MCF 10A (cell line): ENCODE measurements at regions not wholly inside any gene's neighbourhood (a gene's known extent, or its start where the extent isn't known, plus 50 kb on each side); places are given as distances from the start of the nearest gene placed in this dataset.

Experiments
- BruUV-seq: library from RNA; stranded (reverse); fragments of 400-500 nt; replicated peaks from 2 replicates; lab custom pipeline; 2021; lab: Mats Ljungman, UMichigan
- CTCF ChIA-PET: fragments of 300-600 bp; sonication (Branson Sonifier 250); formaldehyde crosslinking; extraction: SDS; loops from one replicate; lab custom pipeline; 2021; ENCODE audit warnings: antibody characterized with exemption, inconsistent platforms; lab: Yijun Ruan, JAX
- POLR2A ChIA-PET: fragments of 300-600, 350-650 bp; sonication (Branson Sonifier 250); formaldehyde crosslinking; extraction: SDS; loops from one replicate; lab custom pipeline; 2020; ENCODE audit warnings: antibody characterized with exemption, inconsistent platforms; lab: Yijun Ruan, JAX
- DNase-seq: peaks from one replicate; pipeline ENCODE4 v3.0.0-alpha.2; 2018; ENCODE audit not compliant: unreplicated experiment
- H3K27ac Mint-ChIP-seq: one replicate; pipeline ENCODE4 v1.8.0; 2022; ENCODE audit warnings: mild to moderate bottlenecking, low read depth, mixed read lengths; ENCODE audit not compliant: unreplicated experiment
- H3K27me3 Mint-ChIP-seq: one replicate; pipeline ENCODE4 v1.8.0; 2022; ENCODE audit warnings: mixed read lengths; ENCODE audit not compliant: insufficient read depth, unreplicated experiment
- H3K36me3 Mint-ChIP-seq: one replicate; pipeline ENCODE4 v1.8.0; 2022; ENCODE audit warnings: mild to moderate bottlenecking, moderate library complexity, mixed read lengths; ENCODE audit not compliant: insufficient read depth, unreplicated experiment
- H3K4me1 Mint-ChIP-seq: one replicate; pipeline ENCODE4 v1.8.0; 2022; ENCODE audit warnings: mixed read lengths; ENCODE audit not compliant: insufficient read depth, unreplicated experiment
- H3K4me3 Mint-ChIP-seq: one replicate; pipeline ENCODE4 v1.8.0; 2022; ENCODE audit warnings: mild to moderate bottlenecking, moderate library complexity, mixed read lengths; ENCODE audit not compliant: unreplicated experiment
- H3K9me3 Mint-ChIP-seq: one replicate; pipeline ENCODE4 v1.8.0; 2022; ENCODE audit warnings: mixed read lengths; ENCODE audit not compliant: unreplicated experiment
- intact Hi-C: fragments of 100-400 bp; cut with micrococcal nuclease; formaldehyde crosslinking; loops from 2 replicates; pipeline ENCODE4 v1.14.1; 2022
- TF ChIP-seq, protein P1 (sequence below): fragments of 200-600 bp; IDR thresholded peaks from one replicate; pipeline ENCODE4 v1.8.0; 2022; ENCODE audit warnings: antibody characterized with exemption, mild to moderate bottlenecking; ENCODE audit not compliant: unreplicated experiment

DNA sequence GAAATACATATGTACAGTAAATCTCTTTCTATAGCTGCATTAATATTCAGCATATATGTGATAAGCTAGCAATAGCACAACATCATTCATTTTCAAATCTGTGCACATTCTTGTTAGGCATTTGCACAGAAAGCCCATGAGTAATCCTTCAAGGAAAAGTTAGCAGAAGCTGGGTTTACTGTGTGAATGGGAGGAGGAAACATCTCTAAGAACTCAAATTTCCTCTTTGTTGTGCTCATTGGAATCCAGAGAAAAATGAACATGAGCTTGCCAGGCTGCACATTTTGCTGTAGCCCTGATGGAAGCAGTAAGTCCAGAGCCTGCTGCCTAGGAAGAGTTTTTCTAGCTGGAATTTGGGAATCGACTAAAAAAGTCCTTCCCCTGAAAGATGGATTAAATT is 214.2 kb upstream of the FOXD3 start:
- POLR2A ChIA-PET, result interaction anchor here (0.6 kb wide), 1 partner anchor 10 kb away, joined by 3 read pairs; no protein-coding TSS in a partner anchor
- Mint-ChIP-seq H3K27ac (no peak overlapping the region), H3K36me3 (no peaks in the 10 kb centered on the region), H3K4me3 (no peak overlapping the region), H3K4me1 (peaks cover 8% of the 10 kb centered on the region), H3K27me3 (peaks cover 89% of the 10 kb centered on the region), H3K9me3 (no peaks in the 10 kb centered on the region)
- no TSS peak for BruUV-seq
- TF ChIP-seq, protein P1, sequence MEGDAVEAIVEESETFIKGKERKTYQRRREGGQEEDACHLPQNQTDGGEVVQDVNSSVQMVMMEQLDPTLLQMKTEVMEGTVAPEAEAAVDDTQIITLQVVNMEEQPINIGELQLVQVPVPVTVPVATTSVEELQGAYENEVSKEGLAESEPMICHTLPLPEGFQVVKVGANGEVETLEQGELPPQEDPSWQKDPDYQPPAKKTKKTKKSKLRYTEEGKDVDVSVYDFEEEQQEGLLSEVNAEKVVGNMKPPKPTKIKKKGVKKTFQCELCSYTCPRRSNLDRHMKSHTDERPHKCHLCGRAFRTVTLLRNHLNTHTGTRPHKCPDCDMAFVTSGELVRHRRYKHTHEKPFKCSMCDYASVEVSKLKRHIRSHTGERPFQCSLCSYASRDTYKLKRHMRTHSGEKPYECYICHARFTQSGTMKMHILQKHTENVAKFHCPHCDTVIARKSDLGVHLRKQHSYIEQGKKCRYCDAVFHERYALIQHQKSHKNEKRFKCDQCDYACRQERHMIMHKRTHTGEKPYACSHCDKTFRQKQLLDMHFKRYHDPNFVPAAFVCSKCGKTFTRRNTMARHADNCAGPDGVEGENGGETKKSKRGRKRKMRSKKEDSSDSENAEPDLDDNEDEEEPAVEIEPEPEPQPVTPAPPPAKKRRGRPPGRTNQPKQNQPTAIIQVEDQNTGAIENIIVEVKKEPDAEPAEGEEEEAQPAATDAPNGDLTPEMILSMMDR, result no peak
- CTCF ChIA-PET, result interaction anchor here (0.5 to 1.1 kb wide), 3 partner anchors 41 to 237 kb away, joined by 3 to 4 read pairs (median 3); no protein-coding TSS in a partner anchor
- intact Hi-C loops, result no loop called here
- DNase-seq, result no peak

DNA sequence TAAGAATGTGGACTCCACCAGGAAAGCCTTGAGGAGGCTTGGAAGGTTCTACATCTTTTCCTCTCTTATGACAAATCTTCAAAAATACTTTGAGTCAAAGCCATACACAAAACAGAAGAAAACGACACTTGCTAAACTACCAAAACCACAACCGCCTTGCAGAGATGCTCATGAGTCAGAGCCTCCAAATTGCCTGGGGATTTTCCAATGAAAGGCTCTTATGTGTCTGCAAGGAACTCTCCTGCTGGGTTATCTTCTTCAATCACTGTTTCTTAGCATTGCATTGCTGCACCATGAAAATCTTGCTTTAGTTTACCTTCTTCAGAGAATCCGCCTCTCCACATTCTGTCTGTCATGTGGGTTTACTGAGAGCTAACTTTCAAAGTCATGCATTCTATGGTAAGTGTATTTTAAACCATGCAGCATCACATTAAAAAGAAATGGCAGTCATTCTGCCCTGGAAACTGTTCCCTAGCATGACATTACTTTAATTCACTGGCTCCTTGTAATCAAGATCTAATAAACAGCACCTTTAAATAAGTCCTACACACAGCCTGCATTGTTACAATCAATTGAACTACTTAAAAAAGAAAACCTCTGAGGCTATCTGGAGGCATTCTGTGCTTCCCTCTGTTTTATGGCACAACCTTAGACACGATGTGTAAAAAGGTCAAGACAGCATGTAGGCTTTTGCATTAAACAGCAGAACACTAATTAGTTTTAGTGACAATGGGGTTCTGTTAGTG is 210.0 kb upstream of the FOXD3 start:
- no peaks in the 10 kb centered on the region for H3K9me3 Mint-ChIP-seq
- peaks cover 8% of the 10 kb centered on the region for H3K4me1 Mint-ChIP-seq
- POLR2A ChIA-PET, result no interaction called here
- intact Hi-C loops, result no loop called here
- H3K36me3 Mint-ChIP-seq, result no peaks in the 10 kb centered on the region
- CTCF ChIA-PET, result interaction anchor here (1.1 kb wide), 1 partner anchor 37 kb away, joined by 3 read pairs; no protein-coding TSS in a partner anchor
- TF ChIP-seq, protein P1, result no peak
- BruUV-seq, result no TSS peak
- H3K27me3 Mint-ChIP-seq, result peaks cover 50% of the 10 kb centered on the region
- no peak overlapping the region for H3K4me3 Mint-ChIP-seq
- DNase-seq, result peak; percentile 72
- H3K27ac Mint-ChIP-seq, result no peak overlapping the region

GRCh38 chr1:63115527-63115926 is 206.8 kb upstream of the FOXD3 start:
- peaks cover 8% of the 10 kb centered on the region for H3K4me1 Mint-ChIP-seq
- BruUV-seq, result no TSS peak
- ChIA-PET CTCF (no interaction called here), POLR2A (no interaction called here)
- no peaks in the 10 kb centered on the region for H3K9me3 Mint-ChIP-seq
- H3K36me3 Mint-ChIP-seq, result no peaks in the 10 kb centered on the region
- TF ChIP-seq, protein P1, result no peak
- no peak overlapping the region for H3K27ac Mint-ChIP-seq
- intact Hi-C loops, result no loop called here
- H3K27me3 Mint-ChIP-seq, result peaks cover 27% of the 10 kb centered on the region
- no peak for DNase-seq
- no peak overlapping the region for H3K4me3 Mint-ChIP-seq

DNA sequence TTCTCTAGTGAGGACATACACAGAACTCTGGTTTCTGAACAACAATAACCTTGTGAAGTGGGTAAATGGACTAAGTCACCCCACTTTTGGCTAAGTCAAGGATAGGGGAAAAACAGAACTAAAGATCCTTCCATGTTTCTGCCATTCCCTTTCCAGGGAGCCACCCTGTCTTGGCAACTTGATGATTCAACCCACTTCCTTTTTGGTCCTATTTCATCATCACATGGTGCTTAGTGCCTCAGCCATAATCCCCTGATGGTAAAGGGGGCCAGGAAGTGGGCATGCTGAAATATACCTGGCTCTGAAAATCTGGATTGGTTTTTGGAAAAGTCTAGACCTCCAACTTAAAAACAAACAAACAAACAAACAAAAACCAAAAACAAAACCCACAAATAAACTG is 206.4 kb upstream of the FOXD3 start:
- ChIA-PET CTCF (interaction anchor here (0.6 kb wide), 2 partner anchors 172 to 212 kb away, joined by 3 read pairs; no protein-coding TSS in a partner anchor), POLR2A (no interaction called here)
- peak; percentile 49 for DNase-seq
- no peaks in the 10 kb centered on the region for H3K9me3 Mint-ChIP-seq
- peaks cover 8% of the 10 kb centered on the region for H3K4me1 Mint-ChIP-seq
- intact Hi-C loops, result no loop called here
- H3K36me3 Mint-ChIP-seq, result no peaks in the 10 kb centered on the region
- BruUV-seq, result no TSS peak
- H3K4me3 Mint-ChIP-seq, result no peak overlapping the region
- TF ChIP-seq, protein P1, result no peak
- H3K27ac Mint-ChIP-seq, result no peak overlapping the region
- peaks cover 22% of the 10 kb centered on the region for H3K27me3 Mint-ChIP-seq
